ENCODE measurements at regions not wholly inside any gene's neighbourhood (a gene's known extent, or its start where the extent isn't known, plus 50 kb on each side); places are given as distances from the start of the nearest gene placed in this dataset.
"Not testable (repeated sequence)": the region's sequence is repeated elsewhere in the genome, so short reads cannot be mapped to it uniquely, and the experiment has no call there.

DNA sequence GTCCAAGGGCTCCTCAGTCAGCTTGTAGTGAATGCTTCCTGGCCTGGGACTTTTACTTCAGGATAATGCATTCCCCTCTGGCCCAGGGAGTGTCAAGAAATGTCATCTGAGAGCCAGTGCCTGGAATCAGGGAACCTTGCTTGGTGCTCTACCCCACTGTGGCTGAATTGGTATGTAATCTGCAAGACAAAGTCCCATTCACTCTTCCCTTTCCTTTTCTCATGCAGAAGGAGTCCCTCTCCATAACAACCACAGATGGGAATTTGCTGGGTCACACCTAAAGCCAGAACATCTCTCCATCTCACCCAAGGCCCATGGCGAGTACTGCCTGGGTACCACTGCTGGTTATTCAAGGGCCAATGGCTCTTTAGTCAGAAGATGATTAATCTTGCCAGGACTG, 89.6 kb upstream of the FOLH1 start:
- peak overlapping the region; percentile 77; the same call in 1 of the 2 replicates for H3K27ac Mint-ChIP-seq
- H3K4me1 Mint-ChIP-seq; H3K4me3 Mint-ChIP-seq; POLR2A ChIA-PET; CTCF ChIA-PET; DNase-seq (ENCODE audit: low spot score); H3K27me3 Mint-ChIP-seq (ENCODE audit: low read depth): not testable (repeated sequence)
- peaks cover 39% of the 10 kb centered on the region for H3K36me3 Mint-ChIP-seq
- peaks cover 54% of the 10 kb centered on the region for H3K9me3 Mint-ChIP-seq
- peak; percentile 68 for TF ChIP-seq NFE2L1 (CRISPR knock-in tag; IDR thresholded peaks at IDR 0.05)
- peak; percentile 74 for ATAC-seq

DNA sequence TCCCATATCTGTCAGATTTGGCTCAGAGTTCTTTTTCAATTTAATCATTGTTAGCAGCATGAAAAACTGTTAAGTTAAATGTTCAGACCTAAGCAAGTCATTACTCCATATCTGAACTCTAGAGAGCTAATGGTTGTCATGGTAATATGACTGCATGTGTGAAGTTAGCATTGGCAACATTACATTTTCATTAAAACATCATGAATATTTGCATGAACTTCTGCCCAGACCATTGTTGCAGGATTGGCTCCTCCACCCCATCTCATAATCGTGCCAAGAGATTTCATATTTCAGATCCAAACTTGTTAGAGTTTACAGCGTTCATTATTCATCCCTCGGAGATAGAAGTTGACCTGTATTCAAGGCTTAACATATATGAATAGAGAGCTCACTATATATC, 75.5 kb upstream of the FOLH1 start:
- H3K27ac Mint-ChIP-seq; CTCF ChIA-PET; DNase-seq (ENCODE audit: low spot score); H3K4me3 Mint-ChIP-seq; H3K27me3 Mint-ChIP-seq (ENCODE audit: low read depth); POLR2A ChIA-PET; ATAC-seq: not testable (repeated sequence)
- Mint-ChIP-seq H3K36me3 (peaks cover 43% of the 10 kb centered on the region), H3K9me3 (peaks cover 57% of the 10 kb centered on the region), H3K4me1 (peaks cover 14% of the 10 kb centered on the region)

DNA sequence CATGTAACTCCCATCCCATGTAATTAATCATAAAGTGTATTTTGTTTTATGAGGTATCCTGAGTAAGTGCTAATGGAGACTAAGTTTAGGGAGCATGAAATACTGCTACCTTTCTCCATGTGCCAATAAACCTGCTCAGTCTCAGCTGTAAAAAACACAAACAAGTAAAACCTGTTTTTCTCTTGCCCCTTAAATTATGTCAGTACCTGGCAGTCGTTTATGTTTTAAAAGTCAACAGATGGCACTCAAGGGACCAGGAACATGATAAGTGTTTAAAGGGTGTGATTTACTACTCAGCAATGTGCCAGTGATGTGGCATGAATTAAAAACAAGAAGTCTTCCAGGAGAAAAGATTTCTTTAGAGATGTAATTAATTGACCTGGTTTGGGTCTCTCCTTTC, 74.9 kb upstream of the FOLH1 start:
- ATAC-seq; H3K27me3 Mint-ChIP-seq (ENCODE audit: low read depth); H3K27ac Mint-ChIP-seq; POLR2A ChIA-PET; CTCF ChIA-PET; H3K4me3 Mint-ChIP-seq; DNase-seq (ENCODE audit: low spot score): not testable (repeated sequence)
- Mint-ChIP-seq H3K4me1 (peaks cover 14% of the 10 kb centered on the region), H3K36me3 (peaks cover 39% of the 10 kb centered on the region), H3K9me3 (peaks cover 53% of the 10 kb centered on the region)

DNA sequence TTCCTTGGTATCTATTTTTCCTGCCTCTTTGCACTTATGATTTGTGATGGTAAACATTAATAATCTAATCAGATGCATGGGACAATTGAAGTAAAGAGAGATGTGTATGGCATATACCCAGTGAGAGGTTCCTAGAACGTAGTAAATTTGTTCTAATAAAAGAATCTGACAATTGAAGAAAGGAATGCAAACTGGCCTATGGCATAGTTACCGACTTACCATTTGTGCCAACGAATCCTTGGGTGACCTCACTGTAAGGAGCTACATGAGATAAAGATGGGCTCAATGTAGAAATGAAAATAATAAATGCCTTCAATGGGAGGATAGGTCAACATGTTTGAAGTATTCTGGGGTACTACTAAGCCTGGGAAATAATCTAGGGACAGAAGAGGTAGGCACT, 73.7 kb upstream of the FOLH1 start:
- H3K27ac Mint-ChIP-seq; POLR2A ChIA-PET; H3K4me1 Mint-ChIP-seq; CTCF ChIA-PET; DNase-seq (ENCODE audit: low spot score); H3K4me3 Mint-ChIP-seq; ATAC-seq; H3K27me3 Mint-ChIP-seq (ENCODE audit: low read depth): not testable (repeated sequence)
- Mint-ChIP-seq H3K9me3 (peaks cover 58% of the 10 kb centered on the region), H3K36me3 (peaks cover 35% of the 10 kb centered on the region)

DNA sequence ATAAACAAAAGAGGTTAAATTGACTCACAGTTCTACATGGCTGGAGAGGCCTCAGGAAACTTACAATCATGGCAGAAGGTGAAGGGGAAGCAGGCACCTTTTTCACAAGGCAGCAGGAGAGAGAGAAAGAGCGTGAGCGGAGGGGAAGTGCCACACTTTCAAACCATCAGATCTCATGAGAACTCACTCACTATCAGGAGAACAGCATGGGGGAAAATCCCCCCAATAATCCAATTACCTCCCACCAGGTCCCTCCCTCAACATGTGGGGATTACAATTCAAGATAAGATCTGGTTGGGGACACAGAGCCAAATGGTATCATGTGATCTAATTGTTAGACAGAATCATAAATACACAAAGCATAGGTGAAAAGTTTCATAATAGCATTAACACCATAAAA, 69.5 kb upstream of the FOLH1 start:
- POLR2A ChIA-PET; H3K4me1 Mint-ChIP-seq; CTCF ChIA-PET; H3K27ac Mint-ChIP-seq; ATAC-seq; H3K27me3 Mint-ChIP-seq (ENCODE audit: low read depth); DNase-seq (ENCODE audit: low spot score); H3K4me3 Mint-ChIP-seq: not testable (repeated sequence)
- H3K36me3 Mint-ChIP-seq: peaks cover 39% of the 10 kb centered on the region
- H3K9me3 Mint-ChIP-seq: peaks cover 57% of the 10 kb centered on the region
